ENCODE measurements at regions not wholly inside any gene's neighbourhood (a gene's known extent, or its start where the extent isn't known, plus 50 kb on each side); places are given as distances from the start of the nearest gene placed in this dataset.

DNA sequence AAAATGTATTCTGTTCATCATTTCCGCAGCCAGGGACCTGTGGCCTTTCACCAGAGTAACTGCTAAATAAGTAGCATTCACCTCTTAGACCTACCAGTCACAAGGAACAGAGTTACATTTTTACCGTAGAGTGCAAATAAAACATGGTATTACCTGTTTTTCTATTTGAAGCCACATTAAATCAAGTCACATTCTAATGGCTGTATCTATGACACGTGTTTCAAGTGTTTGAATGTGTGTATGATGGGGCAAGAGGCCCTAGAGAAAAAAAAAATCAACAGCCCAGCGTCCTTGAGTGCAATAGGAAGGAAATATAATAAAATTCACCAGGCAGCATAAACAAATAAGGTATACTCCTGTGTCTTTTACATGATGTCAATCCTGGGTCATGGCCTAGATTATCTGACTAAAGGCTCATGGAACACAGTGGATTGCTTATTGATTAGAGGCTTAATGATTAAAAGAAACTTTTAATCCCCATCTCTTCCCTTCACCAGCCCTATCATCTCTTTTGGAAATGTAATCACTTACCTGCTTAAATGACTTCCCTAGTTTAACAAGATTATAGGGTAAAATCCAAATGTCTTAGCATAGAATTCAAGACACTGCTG lies 168.7 kb upstream of the CDH5 start:
- TF ChIP-seq EZH2 (IDR thresholded peaks at IDR 0.05; ENCODE audit: low read depth, low read length, severe bottlenecking) (no peak), BRCA1 (IDR thresholded peaks at IDR 0.05; ENCODE audit: low read depth, low read length) (no peak), TAF1 (IDR thresholded peaks at IDR 0.05; ENCODE audit: low read depth, low read length) (no peak), SIN3A (conservative IDR thresholded peaks at IDR 0.05 in 1 of 2, IDR thresholded peaks at IDR 0.05 in 1 of 2; ENCODE audit: low read depth in 1 of 2, low read length in 2 of 2) (no peak), FOSL1 (IDR thresholded peaks at IDR 0.05; ENCODE audit: insufficient read depth, low read depth, low read length) (no peak), POLR2A (IDR thresholded peaks at IDR 0.05; ENCODE audit: control extremely low read depth in 1 of 2, low read depth in 2 of 2, low read length in 2 of 2) (no peak), MAFK (IDR thresholded peaks at IDR 0.05; ENCODE audit: low read depth, low read length) (no peak), JUND (IDR thresholded peaks at IDR 0.05; ENCODE audit: low read length) (no peak), JUN (IDR thresholded peaks at IDR 0.05; ENCODE audit: low read depth, low read length) (no peak), RNF2 (IDR thresholded peaks at IDR 0.05; ENCODE audit: borderline replicate concordance, low read depth, low read length, missing control alignments, poor library complexity, severe bottlenecking) (no peak), EP300 (IDR thresholded peaks at IDR 0.05; ENCODE audit: borderline replicate concordance in 1 of 2, low read depth in 2 of 2, low read length in 2 of 2) (no peak)
- TF ChIP-seq, protein P1, sequence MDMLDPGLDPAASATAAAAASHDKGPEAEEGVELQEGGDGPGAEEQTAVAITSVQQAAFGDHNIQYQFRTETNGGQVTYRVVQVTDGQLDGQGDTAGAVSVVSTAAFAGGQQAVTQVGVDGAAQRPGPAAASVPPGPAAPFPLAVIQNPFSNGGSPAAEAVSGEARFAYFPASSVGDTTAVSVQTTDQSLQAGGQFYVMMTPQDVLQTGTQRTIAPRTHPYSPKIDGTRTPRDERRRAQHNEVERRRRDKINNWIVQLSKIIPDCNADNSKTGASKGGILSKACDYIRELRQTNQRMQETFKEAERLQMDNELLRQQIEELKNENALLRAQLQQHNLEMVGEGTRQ (IDR thresholded peaks at IDR 0.05; ENCODE audit: low read length) = no peak
- TF ChIP-seq, protein P2, sequence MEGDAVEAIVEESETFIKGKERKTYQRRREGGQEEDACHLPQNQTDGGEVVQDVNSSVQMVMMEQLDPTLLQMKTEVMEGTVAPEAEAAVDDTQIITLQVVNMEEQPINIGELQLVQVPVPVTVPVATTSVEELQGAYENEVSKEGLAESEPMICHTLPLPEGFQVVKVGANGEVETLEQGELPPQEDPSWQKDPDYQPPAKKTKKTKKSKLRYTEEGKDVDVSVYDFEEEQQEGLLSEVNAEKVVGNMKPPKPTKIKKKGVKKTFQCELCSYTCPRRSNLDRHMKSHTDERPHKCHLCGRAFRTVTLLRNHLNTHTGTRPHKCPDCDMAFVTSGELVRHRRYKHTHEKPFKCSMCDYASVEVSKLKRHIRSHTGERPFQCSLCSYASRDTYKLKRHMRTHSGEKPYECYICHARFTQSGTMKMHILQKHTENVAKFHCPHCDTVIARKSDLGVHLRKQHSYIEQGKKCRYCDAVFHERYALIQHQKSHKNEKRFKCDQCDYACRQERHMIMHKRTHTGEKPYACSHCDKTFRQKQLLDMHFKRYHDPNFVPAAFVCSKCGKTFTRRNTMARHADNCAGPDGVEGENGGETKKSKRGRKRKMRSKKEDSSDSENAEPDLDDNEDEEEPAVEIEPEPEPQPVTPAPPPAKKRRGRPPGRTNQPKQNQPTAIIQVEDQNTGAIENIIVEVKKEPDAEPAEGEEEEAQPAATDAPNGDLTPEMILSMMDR (IDR thresholded peaks at IDR 0.05; ENCODE audit: control extremely low read depth in 1 of 3, insufficient read depth in 1 of 3, low read depth in 1 of 3, low read length in 3 of 3) = no peak

Measured in H1 (cell line).